Vagina (tissue), 2 donors: ENCODE measurements at regions not wholly inside any gene's neighbourhood (a gene's known extent, or its start where the extent isn't known, plus 50 kb on each side); places are given as distances from the start of the nearest gene placed in this dataset.

Experiments
- DNase-seq, 2 donors: peaks; one replicate each; pipeline ENCODE4 v3.0.0-alpha.2; 2017; ENCODE audit errors: extremely low spot score in 2 of 2
- H3K27ac ChIP-seq: fragments of 200-600 bp; sonication (generic); one replicate; pipeline ENCODE4 v1.5.1; 2019
- H3K27me3 ChIP-seq: fragments of 200-600 bp; sonication (generic); one replicate; pipeline ENCODE4 v1.5.1; 2019
- H3K36me3 ChIP-seq, 2 donors: fragments of 200-600 bp; sonication (generic); one replicate each; pipeline ENCODE4 v1.5.1; 2017 to 2019
- H3K4me1 ChIP-seq: fragments of 200-600 bp; sonication (generic); one replicate; pipeline ENCODE4 v1.5.1; 2019
- H3K4me3 ChIP-seq, 2 donors: fragments of 200-600 bp; sonication (generic); 1 replicate in 1 of 2; 2 replicates in 1 of 2; pipeline ENCODE4 v1.5.1; 2016 to 2019
- H3K9me3 ChIP-seq: fragments of 200-600 bp; sonication (generic); one replicate; pipeline ENCODE4 v1.5.1; 2019
- POLR2A ChIP-seq, 2 donors: fragments of 450-650 bp; IDR thresholded peaks; one replicate each; pipeline ENCODE4 v1.6.1; 2017; ENCODE audit warnings: antibody characterized with exemption in 2 of 2, mild to moderate bottlenecking in 2 of 2, moderate library complexity in 2 of 2
- POLR2AphosphoS5 ChIP-seq, 2 donors: sonication (generic); formaldehyde crosslinking; IDR thresholded peaks; one replicate each; pipeline ENCODE4 v1.9.0; 2017; ENCODE audit warnings: antibody characterized with exemption in 2 of 2, mild to moderate bottlenecking in 2 of 2, low read depth in 1 of 2; ENCODE audit not compliant: insufficient read depth in 1 of 2
- intact Hi-C: fragments of 100-400 bp; cut with DNase I; formaldehyde crosslinking; loops from one replicate; pipeline ENCODE4 v1.15.1; 2023
- TF ChIP-seq, protein P1 (sequence below), 3 experiments: fragments of 450-650 bp in 2 of 3; fragments of 200-600 bp in 1 of 3; sonication (generic) in 1 of 3; IDR thresholded peaks; one replicate each; pipeline ENCODE4 v1.5.1; 2017 to 2019; ENCODE audit warnings: antibody characterized with exemption in 3 of 3, mild to moderate bottlenecking in 2 of 3, moderate library complexity in 2 of 3

DNA sequence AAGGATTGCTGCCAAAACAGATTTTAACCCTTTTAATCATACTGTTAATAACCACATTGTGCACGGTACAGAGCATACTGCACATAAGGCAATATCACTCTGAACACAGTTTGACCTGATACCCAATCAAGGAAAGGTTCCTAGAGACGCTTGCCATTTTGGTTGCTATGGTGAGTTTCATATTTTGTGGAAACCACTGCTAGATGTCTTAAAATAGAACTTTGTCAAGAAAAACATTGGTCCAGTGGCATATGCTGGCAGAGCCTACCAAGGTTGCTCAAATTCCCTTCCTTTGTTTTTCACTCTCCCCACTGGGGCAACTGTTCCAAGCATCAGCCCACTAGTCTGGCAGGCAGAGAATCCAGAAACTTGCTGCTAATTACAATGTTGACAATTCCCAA lies 114.8 kb upstream of the DPYD start:
- no peak overlapping the region for H3K27ac ChIP-seq
- intact Hi-C loops = no loop called here
- no peak overlapping the region for H3K4me3 ChIP-seq
- no peak for DNase-seq
- no peaks in the 10 kb centered on the region for H3K4me1 ChIP-seq
- no peaks in the 10 kb centered on the region for H3K9me3 ChIP-seq
- TF ChIP-seq, protein P1, sequence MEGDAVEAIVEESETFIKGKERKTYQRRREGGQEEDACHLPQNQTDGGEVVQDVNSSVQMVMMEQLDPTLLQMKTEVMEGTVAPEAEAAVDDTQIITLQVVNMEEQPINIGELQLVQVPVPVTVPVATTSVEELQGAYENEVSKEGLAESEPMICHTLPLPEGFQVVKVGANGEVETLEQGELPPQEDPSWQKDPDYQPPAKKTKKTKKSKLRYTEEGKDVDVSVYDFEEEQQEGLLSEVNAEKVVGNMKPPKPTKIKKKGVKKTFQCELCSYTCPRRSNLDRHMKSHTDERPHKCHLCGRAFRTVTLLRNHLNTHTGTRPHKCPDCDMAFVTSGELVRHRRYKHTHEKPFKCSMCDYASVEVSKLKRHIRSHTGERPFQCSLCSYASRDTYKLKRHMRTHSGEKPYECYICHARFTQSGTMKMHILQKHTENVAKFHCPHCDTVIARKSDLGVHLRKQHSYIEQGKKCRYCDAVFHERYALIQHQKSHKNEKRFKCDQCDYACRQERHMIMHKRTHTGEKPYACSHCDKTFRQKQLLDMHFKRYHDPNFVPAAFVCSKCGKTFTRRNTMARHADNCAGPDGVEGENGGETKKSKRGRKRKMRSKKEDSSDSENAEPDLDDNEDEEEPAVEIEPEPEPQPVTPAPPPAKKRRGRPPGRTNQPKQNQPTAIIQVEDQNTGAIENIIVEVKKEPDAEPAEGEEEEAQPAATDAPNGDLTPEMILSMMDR (IDR thresholded peaks at IDR 0.05) = no peak
- no peak for TF ChIP-seq POLR2A (IDR thresholded peaks at IDR 0.05)
- no peak for TF ChIP-seq POLR2AphosphoS5 (IDR thresholded peaks at IDR 0.05; ENCODE audit: insufficient read depth in 1 of 2, low read depth in 1 of 2)
- H3K27me3 ChIP-seq = no peaks in the 10 kb centered on the region
- no peaks in the 10 kb centered on the region for H3K36me3 ChIP-seq

GRCh38 chr1:98034505-98034904 lies 113.7 kb upstream of the DPYD start:
- Histone ChIP-seq H3K9me3 (no peaks in the 10 kb centered on the region), H3K4me1 (no peaks in the 10 kb centered on the region), H3K36me3 (no peaks in the 10 kb centered on the region), H3K27ac (no peak overlapping the region), H3K27me3 (no peaks in the 10 kb centered on the region), H3K4me3 (no peak overlapping the region)
- no peak for DNase-seq
- intact Hi-C loops = no loop called here
- TF ChIP-seq POLR2A (IDR thresholded peaks at IDR 0.05) = no peak
- TF ChIP-seq, protein P1 (IDR thresholded peaks at IDR 0.05) = no peak
- TF ChIP-seq POLR2AphosphoS5 (IDR thresholded peaks at IDR 0.05; ENCODE audit: insufficient read depth in 1 of 2, low read depth in 1 of 2) = no peak

DNA sequence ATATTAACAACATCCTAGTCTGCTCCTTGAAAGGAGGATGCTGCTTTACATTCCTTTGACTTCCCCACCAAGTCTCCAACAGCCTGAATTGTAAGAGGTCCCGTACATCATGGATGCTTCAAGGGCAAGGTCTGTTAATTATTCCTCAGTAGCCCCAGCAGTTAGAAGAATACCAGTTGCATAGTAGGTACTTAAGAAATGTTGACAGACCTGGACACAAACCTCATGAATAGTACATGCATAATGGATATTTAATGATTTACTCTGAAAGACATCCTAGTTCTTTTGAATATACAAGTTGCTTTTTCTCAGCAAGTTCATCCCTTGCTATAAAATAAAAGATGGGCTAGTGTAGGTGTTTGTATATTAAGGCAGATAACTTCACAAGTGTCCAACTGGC lies 112.1 kb upstream of the DPYD start:
- H3K4me3 ChIP-seq = no peak overlapping the region
- H3K9me3 ChIP-seq = no peaks in the 10 kb centered on the region
- no peak overlapping the region for H3K27ac ChIP-seq
- H3K27me3 ChIP-seq = no peaks in the 10 kb centered on the region
- TF ChIP-seq, protein P1 (IDR thresholded peaks at IDR 0.05) = no peak
- TF ChIP-seq POLR2AphosphoS5 (IDR thresholded peaks at IDR 0.05; ENCODE audit: insufficient read depth in 1 of 2, low read depth in 1 of 2) = no peak
- no peak for TF ChIP-seq POLR2A (IDR thresholded peaks at IDR 0.05)
- intact Hi-C loops = no loop called here
- H3K4me1 ChIP-seq = no peaks in the 10 kb centered on the region
- no peak for DNase-seq
- H3K36me3 ChIP-seq = no peaks in the 10 kb centered on the region

DNA sequence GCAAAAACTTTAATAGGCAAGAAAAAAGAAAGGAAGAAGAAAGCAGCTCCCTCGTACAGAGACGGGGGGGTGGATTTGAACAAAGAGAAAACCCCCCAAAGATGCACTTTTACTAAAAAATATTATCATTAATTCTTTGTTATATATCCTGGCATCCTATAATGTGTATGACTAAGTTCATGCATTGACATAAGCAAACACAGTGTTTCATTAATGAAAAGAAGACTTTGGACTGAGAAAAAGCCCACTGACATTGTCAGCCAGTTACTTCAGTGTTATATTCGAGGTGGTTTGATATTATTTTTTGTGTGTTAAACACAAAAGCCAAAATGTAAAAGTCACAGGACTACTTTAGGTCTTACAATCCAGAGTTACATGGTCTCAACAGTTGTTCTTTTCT lies 110.1 kb upstream of the DPYD start:
- no peaks in the 10 kb centered on the region for H3K9me3 ChIP-seq
- TF ChIP-seq POLR2AphosphoS5 (IDR thresholded peaks at IDR 0.05; ENCODE audit: insufficient read depth in 1 of 2, low read depth in 1 of 2) = no peak
- TF ChIP-seq POLR2A (IDR thresholded peaks at IDR 0.05) = no peak
- TF ChIP-seq, protein P1 (IDR thresholded peaks at IDR 0.05) = no peak
- intact Hi-C loops = no loop called here

GRCh38 chr1:98030483-98030882 lies 109.6 kb upstream of the DPYD start:
- H3K36me3 ChIP-seq = no peaks in the 10 kb centered on the region
- no peak for DNase-seq
- H3K4me1 ChIP-seq = no peaks in the 10 kb centered on the region
- H3K4me3 ChIP-seq = no peak overlapping the region
- intact Hi-C loops = no loop called here
- TF ChIP-seq POLR2AphosphoS5 (IDR thresholded peaks at IDR 0.05; ENCODE audit: insufficient read depth in 1 of 2, low read depth in 1 of 2) = no peak
- no peak for TF ChIP-seq POLR2A (IDR thresholded peaks at IDR 0.05)
- TF ChIP-seq, protein P1 (IDR thresholded peaks at IDR 0.05) = no peak
- H3K27me3 ChIP-seq = no peaks in the 10 kb centered on the region
- no peak overlapping the region for H3K27ac ChIP-seq
- H3K9me3 ChIP-seq = no peaks in the 10 kb centered on the region

More for the DNA sequence above, 110.1 kb upstream of the DPYD start:
- H3K27ac ChIP-seq = no peak overlapping the region
- no peak for DNase-seq
- H3K4me3 ChIP-seq = no peak overlapping the region
- no peaks in the 10 kb centered on the region for H3K27me3 ChIP-seq
- no peaks in the 10 kb centered on the region for H3K4me1 ChIP-seq
- no peaks in the 10 kb centered on the region for H3K36me3 ChIP-seq
